Activated CD4-positive, alpha-beta T cell treated with anti-CD3 and anti-CD28 coated beads, Interleukin-2, Interleukin-4, amounts not matched to agents 100 ng/mL and 50 ng/mL, durations not matched to agents 16 hours and 8 hours (primary cell): ENCODE measurements at regions not wholly inside any gene's neighbourhood (a gene's known extent, or its start where the extent isn't known, plus 50 kb on each side); places are given as distances from the start of the nearest gene placed in this dataset.
"Not testable (repeated sequence)": the region's sequence is repeated elsewhere in the genome, so short reads cannot be mapped to it uniquely, and the experiment has no call there.

Experiments
- DNase-seq: peaks from one replicate; pipeline ENCODE4 v3.0.0-alpha.2; 2020; ENCODE audit warnings: low spot score

- no peak for DNase-seq
Measured at GRCh38 chr20:56689318-56689717, 60.2 kb downstream of the TFAP2C start.

- DNase-seq: no peak
Measured at GRCh38 chr20:56689852-56690485, 60.9 kb downstream of the TFAP2C start.

GRCh38 chr20:56690531-56691175, 61.5 kb downstream of the TFAP2C start:
- DNase-seq: no peak

DNA sequence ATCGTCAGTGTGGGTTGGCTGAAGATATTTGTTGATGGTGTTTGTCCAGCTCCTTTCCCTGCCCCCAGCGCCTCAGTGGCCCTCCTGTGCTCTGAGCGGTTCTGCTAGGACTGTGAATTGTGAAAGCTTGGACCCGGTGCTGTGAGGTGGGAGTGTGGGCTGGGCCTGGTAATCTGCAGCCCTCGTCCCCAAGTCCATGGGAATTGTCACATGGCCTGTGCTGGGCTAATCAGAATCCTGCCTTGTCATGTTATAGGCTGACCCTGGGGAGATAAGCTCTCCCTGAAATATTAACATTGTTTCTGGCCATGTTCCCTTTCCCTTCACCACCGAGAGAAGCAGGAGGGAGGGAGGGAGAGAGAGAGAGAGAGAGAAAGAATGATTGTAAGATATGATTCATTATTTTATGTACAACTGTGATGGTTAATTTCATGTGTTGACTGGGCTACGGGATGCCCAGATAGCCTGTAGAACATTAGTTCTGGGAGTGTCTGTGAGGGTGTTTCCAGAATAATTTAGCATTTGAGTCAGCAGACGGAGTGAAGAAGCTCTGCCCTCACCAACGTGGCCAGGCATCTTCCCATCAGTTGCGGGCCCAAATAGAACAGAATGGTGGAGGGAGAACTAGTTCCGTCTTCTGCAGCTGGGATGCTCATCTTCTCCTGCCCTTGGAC, 62.4 kb downstream of the TFAP2C start:
- no peak for DNase-seq

GRCh38 chr20:56693217-56693616, 64.1 kb downstream of the TFAP2C start:
- no peak for DNase-seq

- DNase-seq: no peak
Measured at GRCh38 chr20:56697476-56697875, 68.4 kb downstream of the TFAP2C start.

GRCh38 chr20:56698297-56698696, 69.2 kb downstream of the TFAP2C start:
- DNase-seq: no peak

- no peak for DNase-seq
Measured at GRCh38 chr20:56698749-56699148, 69.6 kb downstream of the TFAP2C start.

GRCh38 chr20:56702931-56703840, 74.1 kb downstream of the TFAP2C start:
- DNase-seq: no peak

- no peak for DNase-seq
Measured at GRCh38 chr20:56706867-56707360, 77.8 kb downstream of the TFAP2C start.

GRCh38 chr20:56708991-56709390, 79.9 kb downstream of the TFAP2C start:
- no peak for DNase-seq

GRCh38 chr20:56710125-56710524, 81.0 kb downstream of the TFAP2C start:
- DNase-seq: no peak

DNA sequence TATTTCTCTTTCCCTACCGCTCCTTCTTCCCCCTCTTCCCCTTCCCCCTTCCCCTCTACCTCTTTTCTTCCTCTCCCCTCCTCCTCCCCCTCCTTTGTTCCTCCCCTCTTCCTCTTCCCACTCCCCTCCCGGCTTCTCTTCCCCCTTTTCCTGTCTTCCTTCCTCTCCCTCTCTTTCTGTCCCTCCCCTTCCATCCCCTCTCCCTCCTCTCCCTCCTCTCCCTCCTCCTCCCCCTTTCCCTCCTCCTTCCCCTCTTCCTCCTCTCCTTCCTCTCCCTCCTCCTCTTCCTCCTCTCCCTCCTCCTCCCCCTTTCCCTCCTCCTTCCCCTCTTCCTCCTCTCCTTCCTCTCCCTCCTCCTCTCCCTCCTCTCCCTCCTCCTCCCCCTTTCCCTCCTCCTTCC, 81.5 kb downstream of the TFAP2C start:
- not testable (repeated sequence) for DNase-seq

DNA sequence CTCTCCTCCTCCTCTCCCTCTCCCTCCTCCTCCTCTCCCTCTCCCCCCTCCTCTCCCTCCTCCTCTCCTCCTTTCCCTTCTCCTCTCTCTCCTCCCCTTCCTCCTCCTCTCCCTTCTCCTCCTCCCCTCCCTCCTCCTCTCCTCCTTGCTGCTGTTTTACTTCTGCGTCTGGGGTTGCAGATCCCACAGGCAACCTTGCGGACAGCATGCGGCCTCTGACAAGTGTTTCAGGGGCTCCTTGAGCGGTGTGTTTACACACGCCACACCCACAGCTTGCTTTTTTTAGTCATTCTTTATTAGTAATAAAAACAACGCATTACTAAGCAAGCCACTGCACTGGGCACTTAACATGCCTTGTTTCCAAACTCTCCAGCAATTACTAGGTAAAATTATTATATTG, 81.9 kb downstream of the TFAP2C start:
- DNase-seq: no peak

DNA sequence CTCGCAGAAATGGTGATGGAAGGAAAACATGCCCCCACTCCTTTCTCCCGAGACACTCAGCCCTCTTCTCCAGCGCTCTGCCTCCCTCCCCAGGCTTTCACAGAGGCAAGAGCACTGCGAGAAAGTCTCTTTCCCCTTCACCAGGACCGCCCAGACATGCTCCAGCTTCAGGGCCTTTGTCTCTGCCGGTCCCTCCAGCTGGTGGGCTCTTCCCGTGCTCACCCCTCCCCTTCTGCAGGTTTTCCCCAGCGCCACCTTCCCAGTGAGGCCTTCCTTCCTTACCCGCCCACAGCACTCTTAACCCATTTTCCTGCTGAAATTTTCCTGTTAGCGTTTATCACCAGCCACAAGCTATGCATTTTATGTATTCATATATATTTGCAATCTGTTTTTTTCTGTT, 86.2 kb downstream of the TFAP2C start:
- no peak for DNase-seq

GRCh38 chr20:56715902-56716519, 86.9 kb downstream of the TFAP2C start:
- DNase-seq: no peak

- no peak for DNase-seq
Measured at GRCh38 chr20:56716806-56717205, 87.7 kb downstream of the TFAP2C start.

DNA sequence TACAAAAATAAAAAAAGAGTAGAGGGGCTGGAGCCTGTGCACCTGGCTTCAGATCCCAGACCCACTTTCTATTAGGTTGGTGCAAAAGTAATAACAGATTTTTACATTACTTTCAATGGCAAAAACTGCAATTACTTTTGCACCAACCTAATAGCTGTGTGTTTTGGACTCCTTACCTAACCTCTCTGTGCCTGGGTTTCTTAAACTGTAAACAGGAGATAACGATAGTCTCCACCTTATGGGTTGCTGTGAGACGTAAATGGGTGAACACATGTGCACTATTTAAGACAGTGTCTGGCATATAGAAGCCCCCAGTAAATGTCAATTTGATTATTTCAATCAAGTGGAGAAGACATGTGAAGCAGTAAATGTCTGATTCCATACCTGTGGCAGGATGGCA, 89.7 kb downstream of the TFAP2C start:
- no peak for DNase-seq

DNA sequence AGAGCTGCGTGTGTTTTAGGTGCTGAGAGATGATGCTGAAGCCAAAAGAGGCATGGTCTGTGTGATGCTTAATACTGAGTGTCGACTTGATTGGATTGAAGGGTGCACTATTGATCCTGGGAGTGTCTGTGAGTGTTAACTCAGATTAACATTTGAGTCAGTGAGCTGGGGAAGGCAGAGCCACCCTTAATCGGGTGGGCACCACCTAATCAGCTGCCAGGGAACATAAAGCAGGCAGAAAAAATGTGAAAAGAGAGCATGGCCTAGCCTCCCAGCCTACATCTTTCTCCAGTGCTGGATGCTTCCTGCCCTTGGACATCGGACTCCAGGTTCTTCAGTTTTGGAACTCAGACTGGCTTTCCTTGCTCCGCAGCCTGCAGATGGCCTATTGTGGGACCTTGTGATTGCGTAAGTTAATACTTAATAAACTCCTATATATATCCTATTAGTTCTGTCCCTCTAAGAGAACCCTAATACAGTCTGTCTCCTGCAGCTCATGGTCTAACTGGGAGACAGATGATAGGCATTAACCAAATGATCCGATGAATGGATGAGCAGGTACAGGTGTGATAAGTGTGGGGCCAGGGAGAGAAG, 91.6 kb downstream of the TFAP2C start:
- DNase-seq: no peak

GRCh38 chr20:56722042-56722441, 92.9 kb downstream of the TFAP2C start:
- no peak for DNase-seq

- no peak for DNase-seq
Measured at GRCh38 chr20:56723331-56723730, 94.2 kb downstream of the TFAP2C start.
